ENCODE measurements at regions not wholly inside any gene's neighbourhood (a gene's known extent, or its start where the extent isn't known, plus 50 kb on each side); places are given as distances from the start of the nearest gene placed in this dataset.

DNA sequence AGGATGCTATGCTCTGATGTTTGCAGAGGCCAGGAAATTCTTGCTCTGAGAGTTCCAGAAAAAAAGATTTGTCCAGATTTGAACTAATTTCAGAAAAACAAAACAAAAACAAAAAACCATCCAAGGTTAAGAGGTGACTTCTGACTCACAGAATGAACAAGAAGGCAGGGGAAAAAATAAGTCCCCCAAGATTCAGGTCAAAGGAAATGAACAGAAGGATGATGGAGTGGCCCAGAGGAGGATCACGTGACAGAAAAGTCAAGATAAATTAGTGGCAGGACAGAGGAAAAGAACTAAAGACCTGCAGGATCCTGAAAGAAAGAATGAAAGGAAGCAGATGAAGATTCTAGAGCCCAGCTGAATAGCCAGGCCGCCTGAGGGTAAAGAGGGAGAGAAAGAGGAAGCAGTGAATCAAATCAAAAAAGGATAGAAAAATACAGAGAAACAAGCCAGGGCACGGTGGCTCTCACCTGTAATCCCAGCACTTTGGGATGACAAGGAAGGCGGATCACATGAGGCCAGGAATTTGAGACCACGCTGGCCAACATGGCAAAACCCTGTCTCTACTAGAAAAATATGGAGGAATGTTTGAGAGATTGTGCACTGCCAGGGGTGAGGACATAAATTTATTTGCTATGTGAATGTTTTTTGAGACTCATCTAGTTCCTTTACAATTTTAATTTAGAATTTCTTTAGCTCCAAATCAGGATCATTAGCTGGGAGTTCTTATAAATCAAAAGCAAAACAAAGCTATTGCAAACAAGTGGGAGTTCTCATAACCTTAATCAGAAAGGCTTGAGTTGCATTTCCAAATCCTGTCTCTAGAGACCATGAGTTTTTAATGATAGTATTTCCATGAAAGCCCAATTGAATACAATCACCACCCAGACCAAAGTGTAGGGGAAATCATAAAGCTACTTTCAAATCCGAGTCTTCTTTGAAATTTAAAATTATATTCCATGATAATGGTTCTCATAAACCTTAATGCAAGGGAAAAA, 217.1 kb upstream of the PLEKHG7 start:
- TF ChIP-seq, protein P1, sequence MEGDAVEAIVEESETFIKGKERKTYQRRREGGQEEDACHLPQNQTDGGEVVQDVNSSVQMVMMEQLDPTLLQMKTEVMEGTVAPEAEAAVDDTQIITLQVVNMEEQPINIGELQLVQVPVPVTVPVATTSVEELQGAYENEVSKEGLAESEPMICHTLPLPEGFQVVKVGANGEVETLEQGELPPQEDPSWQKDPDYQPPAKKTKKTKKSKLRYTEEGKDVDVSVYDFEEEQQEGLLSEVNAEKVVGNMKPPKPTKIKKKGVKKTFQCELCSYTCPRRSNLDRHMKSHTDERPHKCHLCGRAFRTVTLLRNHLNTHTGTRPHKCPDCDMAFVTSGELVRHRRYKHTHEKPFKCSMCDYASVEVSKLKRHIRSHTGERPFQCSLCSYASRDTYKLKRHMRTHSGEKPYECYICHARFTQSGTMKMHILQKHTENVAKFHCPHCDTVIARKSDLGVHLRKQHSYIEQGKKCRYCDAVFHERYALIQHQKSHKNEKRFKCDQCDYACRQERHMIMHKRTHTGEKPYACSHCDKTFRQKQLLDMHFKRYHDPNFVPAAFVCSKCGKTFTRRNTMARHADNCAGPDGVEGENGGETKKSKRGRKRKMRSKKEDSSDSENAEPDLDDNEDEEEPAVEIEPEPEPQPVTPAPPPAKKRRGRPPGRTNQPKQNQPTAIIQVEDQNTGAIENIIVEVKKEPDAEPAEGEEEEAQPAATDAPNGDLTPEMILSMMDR (IDR thresholded peaks at IDR 0.05; ENCODE audit: unreplicated experiment): no peak
- intact Hi-C loops (cut with micrococcal nuclease): no loop called here
- Mint-ChIP-seq H3K9me3 (ENCODE audit: unreplicated experiment) (no peaks in the 10 kb centered on the region), H3K36me3 (ENCODE audit: insufficient read depth, unreplicated experiment) (no peaks in the 10 kb centered on the region), H3K27ac (ENCODE audit: low read depth, unreplicated experiment) (no peak overlapping the region), H3K4me3 (ENCODE audit: unreplicated experiment) (no peak overlapping the region), H3K4me1 (ENCODE audit: insufficient read depth, unreplicated experiment) (no peaks in the 10 kb centered on the region), H3K27me3 (ENCODE audit: insufficient read depth, unreplicated experiment) (no peaks in the 10 kb centered on the region)
- no TSS peak for BruUV-seq (replicated peaks)
- ChIA-PET CTCF (no interaction called here), POLR2A (interaction anchor here (0.6 to 1.5 kb wide), 2 partner anchors 15 to 216 kb away, joined by 3 read pairs; no protein-coding TSS in a partner anchor)
- no peak for DNase-seq (ENCODE audit: unreplicated experiment)

DNA sequence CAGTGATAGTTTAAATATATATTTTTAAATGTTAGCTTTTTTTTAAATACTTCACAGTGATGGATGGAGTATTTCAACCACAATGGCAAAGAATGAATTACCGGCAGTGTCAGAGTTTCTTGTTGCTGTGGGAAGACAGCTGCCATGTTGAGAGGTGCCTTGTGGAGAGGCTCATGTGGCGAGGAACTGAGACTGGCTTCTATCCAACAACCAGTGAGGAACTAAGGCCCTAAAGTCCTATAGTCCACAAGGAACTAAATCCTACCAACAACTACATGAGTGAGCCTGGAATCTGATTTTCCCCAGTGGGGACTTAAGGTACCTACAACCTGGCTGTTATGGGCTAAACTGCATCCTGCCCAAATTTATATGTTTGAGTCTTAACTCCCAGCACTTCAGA, 220.2 kb upstream of the PLEKHG7 start:
- H3K9me3 Mint-ChIP-seq (ENCODE audit: unreplicated experiment): no peaks in the 10 kb centered on the region
- POLR2A ChIA-PET: no interaction called here
- CTCF ChIA-PET: interaction anchor here (0.5 to 0.7 kb wide), 3 partner anchors 50 to 93 kb away, joined by 3 to 4 read pairs (median 3); no protein-coding TSS in a partner anchor
- intact Hi-C loops (cut with micrococcal nuclease): no loop called here
- H3K27me3 Mint-ChIP-seq (ENCODE audit: insufficient read depth, unreplicated experiment): no peaks in the 10 kb centered on the region
- BruUV-seq (replicated peaks): no TSS peak
- TF ChIP-seq, protein P1 (IDR thresholded peaks at IDR 0.05; ENCODE audit: unreplicated experiment): no peak
- H3K4me1 Mint-ChIP-seq (ENCODE audit: insufficient read depth, unreplicated experiment): no peaks in the 10 kb centered on the region
- DNase-seq (ENCODE audit: unreplicated experiment): no peak
- no peak overlapping the region for H3K4me3 Mint-ChIP-seq (ENCODE audit: unreplicated experiment)
- no peaks in the 10 kb centered on the region for H3K36me3 Mint-ChIP-seq (ENCODE audit: insufficient read depth, unreplicated experiment)
- no peak overlapping the region for H3K27ac Mint-ChIP-seq (ENCODE audit: low read depth, unreplicated experiment)

DNA sequence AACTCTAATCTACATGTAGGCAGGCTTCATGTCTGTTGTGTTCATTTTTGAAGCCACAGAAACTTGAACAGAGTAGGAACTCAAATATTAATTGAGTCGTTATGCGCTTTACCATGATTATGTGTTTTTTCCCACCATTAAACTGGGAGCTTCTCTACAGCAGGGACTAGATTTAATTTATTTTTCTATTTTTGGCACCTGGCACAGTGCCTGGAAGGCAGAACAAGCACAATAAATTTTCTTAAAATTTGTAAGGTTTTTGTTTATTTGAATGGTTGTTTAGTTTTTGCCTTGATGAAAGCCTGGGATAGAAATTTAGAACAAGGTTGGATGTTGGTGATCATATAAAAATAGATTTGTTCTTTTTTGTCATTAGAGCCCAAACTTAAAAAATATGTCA, 221.7 kb upstream of the PLEKHG7 start:
- H3K4me3 Mint-ChIP-seq (ENCODE audit: unreplicated experiment): no peak overlapping the region
- no peak overlapping the region for H3K27ac Mint-ChIP-seq (ENCODE audit: low read depth, unreplicated experiment)
- H3K4me1 Mint-ChIP-seq (ENCODE audit: insufficient read depth, unreplicated experiment): no peaks in the 10 kb centered on the region
- intact Hi-C loops (cut with micrococcal nuclease): no loop called here
- TF ChIP-seq, protein P1 (IDR thresholded peaks at IDR 0.05; ENCODE audit: unreplicated experiment): no peak
- no peaks in the 10 kb centered on the region for H3K9me3 Mint-ChIP-seq (ENCODE audit: unreplicated experiment)
- ChIA-PET CTCF (interaction anchor here (1.2 kb wide), 1 partner anchor 336 kb away, joined by 5 read pairs; no protein-coding TSS in a partner anchor), POLR2A (interaction anchor here (0.7 kb wide), 1 partner anchor 82 kb away, joined by 4 read pairs; no protein-coding TSS in a partner anchor)
- H3K27me3 Mint-ChIP-seq (ENCODE audit: insufficient read depth, unreplicated experiment): no peaks in the 10 kb centered on the region
- no peaks in the 10 kb centered on the region for H3K36me3 Mint-ChIP-seq (ENCODE audit: insufficient read depth, unreplicated experiment)
- no TSS peak for BruUV-seq (replicated peaks)
- no peak for DNase-seq (ENCODE audit: unreplicated experiment)

DNA sequence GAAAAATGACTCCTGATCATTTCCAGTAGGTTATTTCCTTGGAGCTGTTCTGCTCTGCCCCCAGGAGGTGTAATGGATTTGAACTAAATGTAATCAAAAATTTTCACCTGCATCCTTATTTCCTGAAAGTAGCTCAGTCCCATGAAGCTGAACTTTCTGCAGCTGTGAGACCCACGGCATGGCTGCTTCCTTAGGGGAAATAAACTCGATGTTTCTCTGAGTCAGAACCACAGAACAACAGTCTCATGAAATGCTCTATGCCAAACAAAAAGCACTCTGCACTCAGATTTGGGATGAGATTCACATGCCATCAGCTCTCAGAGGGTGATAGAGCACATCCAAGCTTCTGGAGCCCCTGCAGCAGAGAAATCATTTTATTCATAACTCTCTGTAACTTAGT, 224.1 kb upstream of the PLEKHG7 start:
- Mint-ChIP-seq H3K27ac (ENCODE audit: low read depth, unreplicated experiment) (no peak overlapping the region), H3K4me1 (ENCODE audit: insufficient read depth, unreplicated experiment) (no peaks in the 10 kb centered on the region), H3K36me3 (ENCODE audit: insufficient read depth, unreplicated experiment) (no peaks in the 10 kb centered on the region), H3K4me3 (ENCODE audit: unreplicated experiment) (no peak overlapping the region), H3K9me3 (ENCODE audit: unreplicated experiment) (no peaks in the 10 kb centered on the region), H3K27me3 (ENCODE audit: insufficient read depth, unreplicated experiment) (no peaks in the 10 kb centered on the region)
- ChIA-PET POLR2A (no interaction called here), CTCF (interaction anchor here (0.7 kb wide), 1 partner anchor 115 kb away, joined by 3 read pairs; no protein-coding TSS in a partner anchor)
- intact Hi-C loops (cut with micrococcal nuclease): no loop called here
- TF ChIP-seq, protein P1 (IDR thresholded peaks at IDR 0.05; ENCODE audit: unreplicated experiment): no peak
- no TSS peak for BruUV-seq (replicated peaks)
- no peak for DNase-seq (ENCODE audit: unreplicated experiment)

Data from MCF 10A (cell line).